HEK293 (cell line): ENCODE measurements at regions not wholly inside any gene's neighbourhood (a gene's known extent, or its start where the extent isn't known, plus 50 kb on each side); places are given as distances from the start of the nearest gene placed in this dataset.

Source experiments
- CTCF ChIA-PET: fragments of 350-600 bp; formaldehyde crosslinking; extraction: SDS; loops from one replicate; lab custom pipeline; 2021; ENCODE audit warnings: antibody characterized with exemption; lab: Yijun Ruan, JAX
- POLR2A ChIA-PET: fragments of 300-600 bp; formaldehyde crosslinking; extraction: SDS; loops from one replicate; lab custom pipeline; 2020; ENCODE audit warnings: antibody characterized with exemption, inconsistent platforms; lab: Yijun Ruan, JAX
- H3K27ac ChIP-seq: fragments of 200-500 bp; sonication (Bioruptor generic); 2 replicates; pipeline ENCODE4 v1.5.1; 2014; ENCODE audit warnings: low read depth, low read length, control low read depth, inconsistent platforms; ENCODE audit errors: extremely low read depth
- H3K36me3 ChIP-seq, 2 experiments: fragments of 200-500 bp in 1 of 2; sonication (Bioruptor generic) in 1 of 2; 1 replicate in 1 of 2; 2 replicates in 1 of 2; pipeline ENCODE4 v1.5.1; 2014 to 2017; ENCODE audit warnings: inconsistent platforms in 2 of 2, low read length in 2 of 2; ENCODE audit not compliant: control insufficient read depth in 2 of 2, insufficient read depth in 1 of 2
- H3K4me1 ChIP-seq: fragments of 200-500 bp; sonication (Bioruptor generic); 2 replicates; pipeline ENCODE4 v1.5.1; 2014; ENCODE audit warnings: mild to moderate bottlenecking, low read length, inconsistent platforms; ENCODE audit not compliant: control insufficient read depth, insufficient read depth
- H3K4me3 ChIP-seq: 2 replicates; pipeline ENCODE4 v1.5.1; 2011; ENCODE audit warnings: low read depth, mild to moderate bottlenecking, control low read depth, low read length, moderate library complexity
- H3K9me3 ChIP-seq: fragments of 200-500 bp; sonication (Bioruptor generic); 2 replicates; pipeline ENCODE4 v1.5.1; 2014; ENCODE audit warnings: low read depth, low read length, inconsistent platforms; ENCODE audit not compliant: control insufficient read depth, insufficient read depth
- BCL11A ChIP-seq: fragments of 450-650 bp; formaldehyde crosslinking; IDR thresholded peaks from 2 replicates; pipeline ENCODE4 v1.5.1; 2016; ENCODE audit warnings: low read depth, missing biosample characterization, missing genetic modification characterization
- GLIS1 ChIP-seq: fragments of 450-650 bp; formaldehyde crosslinking; IDR thresholded peaks from 2 replicates; pipeline ENCODE4 v1.5.1; 2016; ENCODE audit warnings: missing biosample characterization, missing genetic modification characterization
- IKZF3 ChIP-seq: fragments of 450-650 bp; IDR thresholded peaks from 2 replicates; pipeline ENCODE4 v1.5.0; 2018; ENCODE audit warnings: missing biosample characterization, mild to moderate bottlenecking, missing genetic modification characterization, moderate library complexity
- KLF1 ChIP-seq: fragments of 450-650 bp; formaldehyde crosslinking; IDR thresholded peaks from 2 replicates; pipeline ENCODE4 v1.5.1; 2016; ENCODE audit warnings: missing biosample characterization, missing genetic modification characterization
- SALL2 ChIP-seq: fragments of 450-650 bp; formaldehyde crosslinking; IDR thresholded peaks from 2 replicates; pipeline ENCODE4 v1.5.0; 2017; ENCODE audit warnings: missing biosample characterization, mild to moderate bottlenecking, missing genetic modification characterization, borderline replicate concordance
- TSHZ1 ChIP-seq: fragments of 450-650 bp; formaldehyde crosslinking; IDR thresholded peaks from 2 replicates; pipeline ENCODE4 v1.5.1; 2016; ENCODE audit warnings: missing biosample characterization, missing genetic modification characterization, borderline replicate concordance
- ZBTB1 ChIP-seq: fragments of 450-650 bp; formaldehyde crosslinking; IDR thresholded peaks from 2 replicates; pipeline ENCODE4 v1.5.1; 2016; ENCODE audit warnings: missing biosample characterization, missing genetic modification characterization
- ZNF16 ChIP-seq: fragments of 450-650 bp; formaldehyde crosslinking; IDR thresholded peaks from 2 replicates; pipeline ENCODE4 v1.5.1; 2016; ENCODE audit warnings: low read depth, missing biosample characterization, missing genetic modification characterization
- ZNF184 ChIP-seq: fragments of 450-650 bp; IDR thresholded peaks from 2 replicates; pipeline ENCODE4 v1.5.1; 2018; ENCODE audit warnings: missing biosample characterization, mild to moderate bottlenecking, missing genetic modification characterization
- ZNF311 ChIP-seq: fragments of 450-650 bp; formaldehyde crosslinking; IDR thresholded peaks from 2 replicates; pipeline ENCODE4 v1.5.1; 2017; ENCODE audit warnings: missing biosample characterization, missing genetic modification characterization, borderline replicate concordance
- ZNF335 ChIP-seq: fragments of 450-650 bp; formaldehyde crosslinking; conservative IDR thresholded peaks from 2 replicates; pipeline ENCODE4 v1.5.1; 2016; ENCODE audit warnings: missing biosample characterization, missing genetic modification characterization
- ZNF362 ChIP-seq: fragments of 450-650 bp; formaldehyde crosslinking; IDR thresholded peaks from 2 replicates; pipeline ENCODE4 v1.5.1; 2016; ENCODE audit warnings: missing biosample characterization, missing genetic modification characterization
- ZNF37A ChIP-seq: fragments of 450-650 bp; IDR thresholded peaks from 2 replicates; pipeline ENCODE4 v1.5.1; 2018; ENCODE audit warnings: missing biosample characterization, missing genetic modification characterization
- ZNF600 ChIP-seq: fragments of 450-650 bp; formaldehyde crosslinking; IDR thresholded peaks from 2 replicates; pipeline ENCODE4 v1.5.1; 2016; ENCODE audit warnings: missing biosample characterization, missing genetic modification characterization
- ZNF777 ChIP-seq: fragments of 450-650 bp; formaldehyde crosslinking; IDR thresholded peaks from 2 replicates; pipeline ENCODE4 v1.5.1; 2017; ENCODE audit warnings: missing biosample characterization, missing genetic modification characterization, borderline replicate concordance
- TF ChIP-seq, protein P1 (sequence below): fragments of 450-650 bp; formaldehyde crosslinking; IDR thresholded peaks from 2 replicates; pipeline ENCODE4 v1.5.1; 2016; ENCODE audit warnings: missing biosample characterization, missing genetic modification characterization
- TF ChIP-seq, protein P2 (sequence below): fragments of 450-650 bp; formaldehyde crosslinking; IDR thresholded peaks from 2 replicates; pipeline ENCODE4 v1.5.0; 2017; ENCODE audit warnings: missing biosample characterization, missing genetic modification characterization, borderline replicate concordance

DNA sequence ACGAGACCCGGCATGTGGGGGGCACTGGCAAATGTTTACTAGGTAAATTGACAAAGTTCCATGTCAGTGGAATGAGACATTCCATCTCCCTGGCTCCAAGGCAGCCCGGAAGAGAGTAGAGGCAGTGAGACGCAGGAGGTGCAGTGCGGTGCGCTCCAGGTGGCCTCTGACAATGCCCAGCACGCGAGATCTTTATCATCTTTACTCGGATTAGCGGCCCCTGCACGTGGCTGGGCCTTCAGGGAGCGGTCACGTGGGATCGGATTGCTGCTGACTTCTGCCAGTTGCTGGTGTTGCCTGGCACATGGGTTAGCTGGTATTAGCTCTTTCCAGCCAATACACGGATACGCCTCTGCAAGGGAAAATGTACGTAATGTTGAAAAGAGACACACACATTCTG is 151.2 kb upstream of the ALKAL2 start:
- H3K4me3 ChIP-seq: no peak overlapping the region

DNA sequence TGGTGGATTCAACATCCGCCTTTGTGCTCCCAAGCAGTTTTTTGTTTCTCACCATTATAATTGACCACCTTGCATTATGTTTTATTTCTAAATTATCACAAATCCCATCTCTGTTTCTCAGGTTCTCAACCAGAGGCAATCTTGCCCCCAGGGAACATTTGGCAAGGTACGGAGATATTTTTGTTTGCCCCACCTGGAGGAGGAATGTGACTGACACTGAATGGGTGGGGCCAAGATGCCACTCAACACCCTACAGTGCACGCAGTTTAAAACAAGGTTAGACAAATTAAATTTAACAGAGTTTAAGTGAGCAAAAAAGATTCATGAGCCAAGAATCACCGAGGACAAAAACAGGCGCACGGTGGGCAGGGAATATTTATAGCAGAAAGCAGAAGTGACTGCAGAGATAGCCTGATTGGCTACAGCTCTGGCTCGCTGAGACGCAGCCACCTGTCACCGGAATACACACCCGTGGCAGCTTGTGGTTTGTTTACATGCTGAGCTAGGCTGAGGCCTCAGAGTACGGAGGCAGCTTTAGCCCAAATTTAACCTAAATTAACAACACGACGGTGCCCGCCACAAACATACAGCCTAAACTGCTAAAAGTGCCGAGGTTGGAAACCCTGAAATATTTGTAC is 150.0 kb upstream of the ALKAL2 start:
- Histone ChIP-seq H3K36me3 (no peaks in the 10 kb centered on the region), H3K27ac (no peak overlapping the region), H3K4me3 (no peak overlapping the region), H3K9me3 (no peaks in the 10 kb centered on the region), H3K4me1 (no peaks in the 10 kb centered on the region)
- ChIA-PET CTCF (no interaction called here), POLR2A (no interaction called here)
- TF ChIP-seq ZNF16 (tag by site-specific recombination) (no peak), KLF1 (peak; percentile 46; the same call in 1 of the 2 replicates), SALL2 (no peak), ZNF335 (tag by site-specific recombination) (peak; percentile 48), IKZF3 (tag by site-specific recombination) (no peak), ZBTB1 (tag by site-specific recombination) (no peak), ZNF600 (no peak), ZNF362 (tag by site-specific recombination) (no peak), ZNF777 (no peak), ZNF37A (tag by site-specific recombination) (no peak), ZNF311 (no peak), GLIS1 (tag by site-specific recombination) (0 out of 2 replicates have a peak, but pooled peaks have one; percentile 27)

More for the DNA sequence above, 151.2 kb upstream of the ALKAL2 start:
- Histone ChIP-seq H3K9me3 (no peaks in the 10 kb centered on the region), H3K36me3 (no peaks in the 10 kb centered on the region), H3K4me1 (no peaks in the 10 kb centered on the region), H3K27ac (no peak overlapping the region)
- ChIA-PET POLR2A (no interaction called here), CTCF (no interaction called here)
- peak; percentile 77 for TF ChIP-seq GLIS1 (tag by site-specific recombination)
- TF ChIP-seq, protein P1, sequence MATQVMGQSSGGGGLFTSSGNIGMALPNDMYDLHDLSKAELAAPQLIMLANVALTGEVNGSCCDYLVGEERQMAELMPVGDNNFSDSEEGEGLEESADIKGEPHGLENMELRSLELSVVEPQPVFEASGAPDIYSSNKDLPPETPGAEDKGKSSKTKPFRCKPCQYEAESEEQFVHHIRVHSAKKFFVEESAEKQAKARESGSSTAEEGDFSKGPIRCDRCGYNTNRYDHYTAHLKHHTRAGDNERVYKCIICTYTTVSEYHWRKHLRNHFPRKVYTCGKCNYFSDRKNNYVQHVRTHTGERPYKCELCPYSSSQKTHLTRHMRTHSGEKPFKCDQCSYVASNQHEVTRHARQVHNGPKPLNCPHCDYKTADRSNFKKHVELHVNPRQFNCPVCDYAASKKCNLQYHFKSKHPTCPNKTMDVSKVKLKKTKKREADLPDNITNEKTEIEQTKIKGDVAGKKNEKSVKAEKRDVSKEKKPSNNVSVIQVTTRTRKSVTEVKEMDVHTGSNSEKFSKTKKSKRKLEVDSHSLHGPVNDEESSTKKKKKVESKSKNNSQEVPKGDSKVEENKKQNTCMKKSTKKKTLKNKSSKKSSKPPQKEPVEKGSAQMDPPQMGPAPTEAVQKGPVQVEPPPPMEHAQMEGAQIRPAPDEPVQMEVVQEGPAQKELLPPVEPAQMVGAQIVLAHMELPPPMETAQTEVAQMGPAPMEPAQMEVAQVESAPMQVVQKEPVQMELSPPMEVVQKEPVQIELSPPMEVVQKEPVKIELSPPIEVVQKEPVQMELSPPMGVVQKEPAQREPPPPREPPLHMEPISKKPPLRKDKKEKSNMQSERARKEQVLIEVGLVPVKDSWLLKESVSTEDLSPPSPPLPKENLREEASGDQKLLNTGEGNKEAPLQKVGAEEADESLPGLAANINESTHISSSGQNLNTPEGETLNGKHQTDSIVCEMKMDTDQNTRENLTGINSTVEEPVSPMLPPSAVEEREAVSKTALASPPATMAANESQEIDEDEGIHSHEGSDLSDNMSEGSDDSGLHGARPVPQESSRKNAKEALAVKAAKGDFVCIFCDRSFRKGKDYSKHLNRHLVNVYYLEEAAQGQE (tag by site-specific recombination): no peak
- no peak for TF ChIP-seq ZNF184 (tag by site-specific recombination)

- H3K9me3 ChIP-seq: no peaks in the 10 kb centered on the region
- H3K36me3 ChIP-seq: no peaks in the 10 kb centered on the region
- CTCF ChIA-PET: interaction anchor here (0.7 kb wide), 1 partner anchor 204 kb away, joined by 3 read pairs; no protein-coding TSS in a partner anchor
- no peak overlapping the region for H3K4me3 ChIP-seq
- H3K27ac ChIP-seq: no peak overlapping the region
- POLR2A ChIA-PET: no interaction called here
- H3K4me1 ChIP-seq: no peaks in the 10 kb centered on the region
- TF ChIP-seq KLF1 (no peak), BCL11A (tag by site-specific recombination) (no peak), TSHZ1 (tag by site-specific recombination) (no peak)
- TF ChIP-seq, protein P2, sequence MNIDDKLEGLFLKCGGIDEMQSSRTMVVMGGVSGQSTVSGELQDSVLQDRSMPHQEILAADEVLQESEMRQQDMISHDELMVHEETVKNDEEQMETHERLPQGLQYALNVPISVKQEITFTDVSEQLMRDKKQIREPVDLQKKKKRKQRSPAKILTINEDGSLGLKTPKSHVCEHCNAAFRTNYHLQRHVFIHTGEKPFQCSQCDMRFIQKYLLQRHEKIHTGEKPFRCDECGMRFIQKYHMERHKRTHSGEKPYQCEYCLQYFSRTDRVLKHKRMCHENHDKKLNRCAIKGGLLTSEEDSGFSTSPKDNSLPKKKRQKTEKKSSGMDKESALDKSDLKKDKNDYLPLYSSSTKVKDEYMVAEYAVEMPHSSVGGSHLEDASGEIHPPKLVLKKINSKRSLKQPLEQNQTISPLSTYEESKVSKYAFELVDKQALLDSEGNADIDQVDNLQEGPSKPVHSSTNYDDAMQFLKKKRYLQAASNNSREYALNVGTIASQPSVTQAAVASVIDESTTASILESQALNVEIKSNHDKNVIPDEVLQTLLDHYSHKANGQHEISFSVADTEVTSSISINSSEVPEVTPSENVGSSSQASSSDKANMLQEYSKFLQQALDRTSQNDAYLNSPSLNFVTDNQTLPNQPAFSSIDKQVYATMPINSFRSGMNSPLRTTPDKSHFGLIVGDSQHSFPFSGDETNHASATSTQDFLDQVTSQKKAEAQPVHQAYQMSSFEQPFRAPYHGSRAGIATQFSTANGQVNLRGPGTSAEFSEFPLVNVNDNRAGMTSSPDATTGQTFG: no peak
Observed at GRCh38 chr2:437180-437579, 149.3 kb upstream of the ALKAL2 start.
